Activated CD8-positive, alpha-beta T cell treated with anti-CD3 and anti-CD28 coated beads for 36 hours (primary cell): ENCODE measurements at regions not wholly inside any gene's neighbourhood (a gene's known extent, or its start where the extent isn't known, plus 50 kb on each side); places are given as distances from the start of the nearest gene placed in this dataset.

ENCODE experiments used
- ATAC-seq: fragments of 200-7000 bp; cut with Tn5 transposase; one replicate; pipeline ENCODE4 v1.10.0; 2021; ENCODE audit warnings: mild to moderate bottlenecking, moderate library complexity
- CTCF ChIA-PET: fragments of 350-600 bp; sonication (Branson Sonifier 250); formaldehyde crosslinking; loops from one replicate; lab custom pipeline; 2021; ENCODE audit warnings: antibody characterized with exemption; lab: Charles Lee
- POLR2A ChIA-PET: fragments of 350-600 bp; sonication (Branson Sonifier 250); formaldehyde crosslinking; loops from one replicate; lab custom pipeline; 2021; ENCODE audit warnings: antibody characterized with exemption; lab: Charles Lee
- DNase-seq: peaks from one replicate; pipeline ENCODE4 v3.0.0-alpha.2; 2020
- H3K27ac Mint-ChIP-seq: one replicate; pipeline ENCODE4 v1.8.0; 2021; ENCODE audit warnings: mild to moderate bottlenecking, mixed read lengths
- H3K27me3 Mint-ChIP-seq: one replicate; pipeline ENCODE4 v1.8.0; 2021; ENCODE audit warnings: mixed read lengths
- H3K36me3 Mint-ChIP-seq: one replicate; pipeline ENCODE4 v1.8.0; 2021; ENCODE audit warnings: low read depth, mixed read lengths
- H3K4me1 Mint-ChIP-seq: one replicate; pipeline ENCODE4 v1.8.0; 2021; ENCODE audit warnings: low read depth, mixed read lengths
- H3K4me3 Mint-ChIP-seq: one replicate; pipeline ENCODE4 v1.8.0; 2021; ENCODE audit warnings: mild to moderate bottlenecking, moderate library complexity, mixed read lengths
- H3K9me3 Mint-ChIP-seq: one replicate; pipeline ENCODE4 v1.8.0; 2021; ENCODE audit warnings: mixed read lengths
- intact Hi-C: fragments of 100-400 bp; cut with micrococcal nuclease; formaldehyde crosslinking; loops from one replicate; pipeline ENCODE4 v1.10.0; 2022
- TF ChIP-seq, protein P1 (sequence below): fragments of 200-600 bp; IDR thresholded peaks from one replicate; pipeline ENCODE4 v1.8.0; 2022; ENCODE audit warnings: antibody characterized with exemption, mild to moderate bottlenecking

DNA sequence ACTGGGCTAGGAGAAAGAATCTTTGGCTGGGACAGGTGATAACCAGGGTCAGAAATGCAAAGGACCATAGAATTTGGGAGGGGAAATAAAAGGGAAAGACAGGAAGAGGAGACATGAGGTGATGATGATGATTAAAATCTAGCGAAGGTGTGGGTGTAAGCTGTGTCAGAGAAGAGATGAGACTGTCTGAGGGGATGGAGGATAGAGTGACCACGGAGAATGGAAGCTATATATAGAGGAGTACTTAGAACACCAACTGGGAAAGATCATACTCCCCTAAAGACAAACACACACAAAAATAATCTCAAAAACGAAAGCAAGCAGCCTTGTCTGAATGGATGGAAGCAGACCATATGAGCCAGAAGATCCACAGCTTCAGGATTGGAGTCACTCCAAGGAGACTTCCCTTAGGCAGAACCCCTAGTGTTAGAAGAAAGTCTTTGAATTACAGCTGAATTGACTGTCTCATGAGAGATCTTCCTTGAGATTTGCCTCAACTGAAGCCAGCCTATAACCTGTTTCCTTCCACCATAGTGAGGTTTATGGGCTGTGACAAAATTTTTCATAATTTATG is 115.2 kb upstream of the DAZL start:
- ATAC-seq = peak; percentile 55
- H3K27me3 Mint-ChIP-seq = no peaks in the 10 kb centered on the region

DNA sequence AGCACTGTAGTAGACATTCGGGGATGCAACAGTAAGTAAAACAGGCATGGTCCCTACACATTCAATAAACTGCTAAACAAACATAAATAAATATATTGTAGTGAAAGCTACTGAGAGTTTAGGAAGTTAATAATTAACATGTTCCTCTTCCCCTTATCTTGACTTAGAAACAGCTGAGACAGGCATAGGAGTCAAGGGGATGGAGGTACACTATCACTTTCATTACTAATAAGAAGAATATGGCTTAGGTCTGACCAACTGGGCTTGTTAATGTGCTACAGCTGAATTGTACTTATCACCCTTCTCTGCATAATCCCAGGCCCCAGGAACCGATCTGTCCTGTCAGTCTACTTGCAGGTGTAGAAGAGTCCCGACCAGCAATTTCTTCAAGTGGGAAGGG is 116.3 kb upstream of the DAZL start:
- TF ChIP-seq, protein P1, sequence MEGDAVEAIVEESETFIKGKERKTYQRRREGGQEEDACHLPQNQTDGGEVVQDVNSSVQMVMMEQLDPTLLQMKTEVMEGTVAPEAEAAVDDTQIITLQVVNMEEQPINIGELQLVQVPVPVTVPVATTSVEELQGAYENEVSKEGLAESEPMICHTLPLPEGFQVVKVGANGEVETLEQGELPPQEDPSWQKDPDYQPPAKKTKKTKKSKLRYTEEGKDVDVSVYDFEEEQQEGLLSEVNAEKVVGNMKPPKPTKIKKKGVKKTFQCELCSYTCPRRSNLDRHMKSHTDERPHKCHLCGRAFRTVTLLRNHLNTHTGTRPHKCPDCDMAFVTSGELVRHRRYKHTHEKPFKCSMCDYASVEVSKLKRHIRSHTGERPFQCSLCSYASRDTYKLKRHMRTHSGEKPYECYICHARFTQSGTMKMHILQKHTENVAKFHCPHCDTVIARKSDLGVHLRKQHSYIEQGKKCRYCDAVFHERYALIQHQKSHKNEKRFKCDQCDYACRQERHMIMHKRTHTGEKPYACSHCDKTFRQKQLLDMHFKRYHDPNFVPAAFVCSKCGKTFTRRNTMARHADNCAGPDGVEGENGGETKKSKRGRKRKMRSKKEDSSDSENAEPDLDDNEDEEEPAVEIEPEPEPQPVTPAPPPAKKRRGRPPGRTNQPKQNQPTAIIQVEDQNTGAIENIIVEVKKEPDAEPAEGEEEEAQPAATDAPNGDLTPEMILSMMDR = no peak
- no peaks in the 10 kb centered on the region for H3K27me3 Mint-ChIP-seq
- peaks cover 4% of the 10 kb centered on the region for H3K9me3 Mint-ChIP-seq
- CTCF ChIA-PET = no interaction called here
- ATAC-seq (no peak), DNase-seq (no peak)
- intact Hi-C loops = no loop called here
- H3K4me1 Mint-ChIP-seq = peaks cover 4% of the 10 kb centered on the region
- H3K4me3 Mint-ChIP-seq = no peak overlapping the region
- H3K36me3 Mint-ChIP-seq = peaks cover 2% of the 10 kb centered on the region
- H3K27ac Mint-ChIP-seq = no peak overlapping the region
- POLR2A ChIA-PET = interaction anchor here (1.4 kb wide), 1 partner anchor 138 kb away, joined by 3 read pairs; no protein-coding TSS in a partner anchor

More for the DNA sequence above, 115.2 kb upstream of the DAZL start:
- Mint-ChIP-seq H3K9me3 (no peaks in the 10 kb centered on the region), H3K27ac (no peak overlapping the region), H3K4me3 (no peak overlapping the region), H3K4me1 (peaks cover 4% of the 10 kb centered on the region), H3K36me3 (peaks cover 2% of the 10 kb centered on the region)
- TF ChIP-seq, protein P1 = no peak
- ChIA-PET CTCF (no interaction called here), POLR2A (interaction anchor here (1.4 kb wide), 1 partner anchor 139 kb away, joined by 3 read pairs; no protein-coding TSS in a partner anchor)
- intact Hi-C loops = no loop called here
- DNase-seq = no peak

DNA sequence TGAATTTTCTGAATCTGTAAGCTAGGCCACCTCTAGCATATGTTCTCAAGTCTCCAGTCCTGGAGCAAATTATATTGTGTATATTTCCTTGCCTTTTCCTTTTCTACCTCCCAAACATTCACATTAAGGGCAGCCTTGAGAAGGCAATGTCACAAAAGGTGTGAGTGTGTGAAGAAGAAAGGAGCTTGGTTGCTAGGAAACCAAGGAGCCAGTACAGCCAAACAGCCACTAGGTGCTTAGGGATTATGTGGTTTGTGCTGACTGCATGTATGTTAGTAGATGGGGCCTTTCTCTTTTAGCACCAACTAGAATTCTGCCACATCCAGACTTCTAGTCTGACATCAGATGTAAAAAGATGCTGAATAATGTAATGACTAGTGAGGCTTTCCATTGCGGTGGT is 118.8 kb upstream of the DAZL start:
- H3K4me1 Mint-ChIP-seq = peaks cover 4% of the 10 kb centered on the region
- intact Hi-C loops = no loop called here
- ChIA-PET CTCF (interaction anchor here (0.8 to 1.0 kb wide), 3 partner anchors 59 to 136 kb away, joined by 3 read pairs; no protein-coding TSS in a partner anchor), POLR2A (no interaction called here)
- no peak overlapping the region for H3K4me3 Mint-ChIP-seq
- TF ChIP-seq, protein P1 = no peak
- ATAC-seq = no peak
- peaks cover 2% of the 10 kb centered on the region for H3K36me3 Mint-ChIP-seq
- no peaks in the 10 kb centered on the region for H3K27me3 Mint-ChIP-seq
- H3K27ac Mint-ChIP-seq = no peak overlapping the region
- DNase-seq = no peak
- H3K9me3 Mint-ChIP-seq = peaks cover 6% of the 10 kb centered on the region

DNA sequence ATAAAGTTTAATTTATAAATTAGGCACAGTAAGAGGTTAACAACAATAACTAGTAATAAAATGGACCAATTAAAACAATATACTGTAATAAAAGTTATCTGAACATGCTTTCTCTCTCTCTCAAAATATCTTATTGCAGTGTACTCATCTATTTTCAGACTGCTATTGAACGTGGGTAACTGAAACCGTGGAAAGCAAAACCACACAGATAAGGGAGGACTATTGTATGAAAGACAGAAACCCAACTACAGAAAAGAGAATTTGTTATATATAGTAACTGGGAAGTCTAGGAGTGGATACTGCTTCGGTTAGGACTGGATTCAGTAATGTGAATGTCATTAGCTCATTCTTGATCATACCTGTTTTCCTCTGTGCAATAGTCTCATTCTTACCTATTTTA is 119.3 kb upstream of the DAZL start:
- ChIA-PET POLR2A (no interaction called here), CTCF (interaction anchor here (1.0 kb wide), 2 partner anchors 60 to 123 kb away, joined by 3 read pairs; no protein-coding TSS in a partner anchor)
- ATAC-seq (no peak), DNase-seq (no peak)
- intact Hi-C loops = no loop called here
- Mint-ChIP-seq H3K27ac (no peak overlapping the region), H3K9me3 (peaks cover 6% of the 10 kb centered on the region), H3K27me3 (no peaks in the 10 kb centered on the region), H3K4me1 (peaks cover 4% of the 10 kb centered on the region), H3K36me3 (peaks cover 2% of the 10 kb centered on the region), H3K4me3 (no peak overlapping the region)
- TF ChIP-seq, protein P1 = no peak

DNA sequence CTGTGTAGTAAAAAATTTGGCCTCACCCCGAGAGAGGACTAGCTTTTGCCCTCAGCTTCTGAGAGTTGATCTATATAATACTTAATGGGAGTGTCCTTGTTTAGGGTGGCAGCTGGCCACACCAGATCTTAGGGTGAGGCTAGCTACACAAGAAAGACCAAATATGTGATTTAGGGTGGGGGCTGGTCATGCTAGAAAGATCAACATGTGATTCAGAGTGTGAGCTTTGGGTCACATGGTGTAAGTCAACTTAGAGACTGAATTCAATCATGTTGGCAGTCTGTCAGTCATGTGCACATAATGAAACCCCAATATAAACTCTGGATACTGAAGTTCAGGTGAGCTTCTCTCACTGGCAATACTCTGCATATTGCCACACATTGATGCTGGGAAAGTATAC is 120.7 kb upstream of the DAZL start:
- ChIA-PET CTCF (no interaction called here), POLR2A (interaction anchor here (1.1 kb wide), 1 partner anchor 116 kb away, joined by 3 read pairs; no protein-coding TSS in a partner anchor)
- DNase-seq (no peak), ATAC-seq (no peak)
- Mint-ChIP-seq H3K9me3 (peaks cover 9% of the 10 kb centered on the region), H3K27me3 (no peaks in the 10 kb centered on the region), H3K36me3 (peaks cover 2% of the 10 kb centered on the region), H3K4me3 (no peak overlapping the region), H3K27ac (no peak overlapping the region), H3K4me1 (no peaks in the 10 kb centered on the region)
- intact Hi-C loops = no loop called here
- TF ChIP-seq, protein P1 = no peak
